Activated CD8-positive, alpha-beta T cell treated with anti-CD3 and anti-CD28 coated beads for 36 hours (primary cell): ENCODE measurements at regions not wholly inside any gene's neighbourhood (a gene's known extent, or its start where the extent isn't known, plus 50 kb on each side); places are given as distances from the start of the nearest gene placed in this dataset.

ENCODE experiments used
- ATAC-seq: fragments of 200-7000 bp; cut with Tn5 transposase; one replicate; pipeline ENCODE4 v1.10.0; 2021; ENCODE audit warnings: mild to moderate bottlenecking, moderate library complexity
- CTCF ChIA-PET: fragments of 350-600 bp; sonication (Branson Sonifier 250); formaldehyde crosslinking; loops from one replicate; lab custom pipeline; 2021; ENCODE audit warnings: antibody characterized with exemption; lab: Charles Lee
- POLR2A ChIA-PET: fragments of 350-600 bp; sonication (Branson Sonifier 250); formaldehyde crosslinking; loops from one replicate; lab custom pipeline; 2021; ENCODE audit warnings: antibody characterized with exemption; lab: Charles Lee
- DNase-seq: peaks from one replicate; pipeline ENCODE4 v3.0.0-alpha.2; 2020
- H3K27ac Mint-ChIP-seq: one replicate; pipeline ENCODE4 v1.8.0; 2021; ENCODE audit warnings: mild to moderate bottlenecking, mixed read lengths
- H3K27me3 Mint-ChIP-seq: one replicate; pipeline ENCODE4 v1.8.0; 2021; ENCODE audit warnings: mixed read lengths
- H3K36me3 Mint-ChIP-seq: one replicate; pipeline ENCODE4 v1.8.0; 2021; ENCODE audit warnings: low read depth, mixed read lengths
- H3K4me1 Mint-ChIP-seq: one replicate; pipeline ENCODE4 v1.8.0; 2021; ENCODE audit warnings: low read depth, mixed read lengths
- H3K4me3 Mint-ChIP-seq: one replicate; pipeline ENCODE4 v1.8.0; 2021; ENCODE audit warnings: mild to moderate bottlenecking, moderate library complexity, mixed read lengths
- H3K9me3 Mint-ChIP-seq: one replicate; pipeline ENCODE4 v1.8.0; 2021; ENCODE audit warnings: mixed read lengths
- intact Hi-C: fragments of 100-400 bp; cut with micrococcal nuclease; formaldehyde crosslinking; loops from one replicate; pipeline ENCODE4 v1.10.0; 2022
- TF ChIP-seq, protein P1 (sequence below): fragments of 200-600 bp; IDR thresholded peaks from one replicate; pipeline ENCODE4 v1.8.0; 2022; ENCODE audit warnings: antibody characterized with exemption, mild to moderate bottlenecking

- Mint-ChIP-seq H3K9me3 (no peaks in the 10 kb centered on the region), H3K4me1 (no peaks in the 10 kb centered on the region), H3K27ac (no peak overlapping the region), H3K4me3 (no peak overlapping the region), H3K36me3 (no peaks in the 10 kb centered on the region), H3K27me3 (peaks cover 16% of the 10 kb centered on the region)
- ATAC-seq (no peak), DNase-seq (no peak)
- ChIA-PET POLR2A (no interaction called here), CTCF (no interaction called here)
- intact Hi-C loops, result no loop called here
- TF ChIP-seq, protein P1, sequence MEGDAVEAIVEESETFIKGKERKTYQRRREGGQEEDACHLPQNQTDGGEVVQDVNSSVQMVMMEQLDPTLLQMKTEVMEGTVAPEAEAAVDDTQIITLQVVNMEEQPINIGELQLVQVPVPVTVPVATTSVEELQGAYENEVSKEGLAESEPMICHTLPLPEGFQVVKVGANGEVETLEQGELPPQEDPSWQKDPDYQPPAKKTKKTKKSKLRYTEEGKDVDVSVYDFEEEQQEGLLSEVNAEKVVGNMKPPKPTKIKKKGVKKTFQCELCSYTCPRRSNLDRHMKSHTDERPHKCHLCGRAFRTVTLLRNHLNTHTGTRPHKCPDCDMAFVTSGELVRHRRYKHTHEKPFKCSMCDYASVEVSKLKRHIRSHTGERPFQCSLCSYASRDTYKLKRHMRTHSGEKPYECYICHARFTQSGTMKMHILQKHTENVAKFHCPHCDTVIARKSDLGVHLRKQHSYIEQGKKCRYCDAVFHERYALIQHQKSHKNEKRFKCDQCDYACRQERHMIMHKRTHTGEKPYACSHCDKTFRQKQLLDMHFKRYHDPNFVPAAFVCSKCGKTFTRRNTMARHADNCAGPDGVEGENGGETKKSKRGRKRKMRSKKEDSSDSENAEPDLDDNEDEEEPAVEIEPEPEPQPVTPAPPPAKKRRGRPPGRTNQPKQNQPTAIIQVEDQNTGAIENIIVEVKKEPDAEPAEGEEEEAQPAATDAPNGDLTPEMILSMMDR, result no peak
These were observed 249.4 kb upstream of the KLHL29 start for GRCh38 chr2:23135481-23136100.

DNA sequence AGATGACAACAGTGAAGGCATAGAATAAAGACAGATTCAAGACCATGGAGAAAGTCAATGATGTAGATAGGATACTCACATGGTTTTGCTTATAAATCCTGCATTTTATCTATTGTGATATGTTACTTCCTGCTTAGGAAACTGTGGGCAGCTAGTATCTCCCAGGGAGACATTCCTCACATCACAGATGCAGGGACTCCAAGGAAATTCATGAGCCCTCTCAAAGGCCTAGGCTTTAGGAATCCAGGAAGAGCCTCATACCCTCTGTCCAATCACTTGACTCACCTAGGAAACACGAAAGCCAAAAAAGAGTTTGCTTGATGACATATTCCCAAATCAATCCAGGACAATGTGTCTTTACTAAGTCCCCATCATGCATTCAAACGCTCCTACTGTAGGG, 247.8 kb upstream of the KLHL29 start:
- TF ChIP-seq, protein P1, result no peak
- Mint-ChIP-seq H3K4me3 (no peak overlapping the region), H3K36me3 (no peaks in the 10 kb centered on the region), H3K9me3 (no peaks in the 10 kb centered on the region), H3K27me3 (peaks cover 16% of the 10 kb centered on the region), H3K4me1 (no peaks in the 10 kb centered on the region), H3K27ac (no peak overlapping the region)
- POLR2A ChIA-PET, result no interaction called here
- no peak for DNase-seq
- intact Hi-C loops, result no loop called here
- CTCF ChIA-PET, result no interaction called here
- no peak for ATAC-seq

DNA sequence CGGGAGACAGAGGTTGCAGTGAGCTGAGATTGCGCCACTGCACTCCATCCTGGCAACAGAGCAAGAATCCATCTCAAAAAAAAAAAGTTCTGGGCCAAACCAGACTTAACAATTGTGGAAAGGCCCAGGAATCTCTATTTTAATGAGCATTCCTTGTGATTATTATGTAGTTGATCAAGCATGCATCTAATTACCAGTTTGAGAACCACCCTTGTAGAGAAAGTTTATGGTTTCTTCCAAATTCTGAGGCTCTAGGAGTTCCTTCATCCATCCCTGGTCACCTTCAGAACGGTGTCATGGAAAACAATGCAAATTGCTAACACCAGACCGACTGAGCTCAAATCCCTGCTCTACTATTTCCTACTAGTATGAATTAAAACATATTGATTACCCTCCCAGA, 246.3 kb upstream of the KLHL29 start:
- POLR2A ChIA-PET, result no interaction called here
- Mint-ChIP-seq H3K27me3 (peaks cover 6% of the 10 kb centered on the region), H3K36me3 (no peaks in the 10 kb centered on the region), H3K27ac (no peak overlapping the region), H3K9me3 (no peaks in the 10 kb centered on the region), H3K4me3 (no peak overlapping the region), H3K4me1 (no peaks in the 10 kb centered on the region)
- intact Hi-C loops, result no loop called here
- TF ChIP-seq, protein P1, result no peak
- ATAC-seq (no peak), DNase-seq (no peak)
- CTCF ChIA-PET, result no interaction called here

DNA sequence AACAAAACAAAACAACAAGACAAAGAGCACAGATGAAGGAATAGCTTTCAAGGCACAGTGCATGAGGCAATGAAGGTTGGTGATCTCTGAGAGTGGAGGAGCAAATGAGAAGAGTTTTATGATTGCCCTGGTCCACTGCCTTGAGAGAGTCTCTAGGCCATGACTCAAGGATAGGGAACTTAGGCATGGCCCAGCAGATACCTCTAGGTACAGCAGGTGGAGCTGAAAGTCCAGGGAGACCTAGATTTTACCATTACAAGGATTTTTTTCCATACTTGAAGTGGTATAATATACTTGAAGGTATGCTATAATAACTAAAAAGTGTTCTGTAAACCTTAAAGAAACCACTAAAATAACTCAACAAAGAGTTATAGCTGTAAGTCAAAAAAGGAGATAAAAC, 239.5 kb upstream of the KLHL29 start:
- TF ChIP-seq, protein P1, result no peak
- no peak for ATAC-seq
- intact Hi-C loops, result no loop called here
- H3K27me3 Mint-ChIP-seq, result peaks cover 14% of the 10 kb centered on the region
- H3K4me1 Mint-ChIP-seq, result no peaks in the 10 kb centered on the region
- CTCF ChIA-PET, result no interaction called here
- H3K36me3 Mint-ChIP-seq, result no peaks in the 10 kb centered on the region
- H3K9me3 Mint-ChIP-seq, result no peaks in the 10 kb centered on the region
- no peak overlapping the region for H3K27ac Mint-ChIP-seq
- POLR2A ChIA-PET, result no interaction called here
- DNase-seq, result no peak
- H3K4me3 Mint-ChIP-seq, result no peak overlapping the region

DNA sequence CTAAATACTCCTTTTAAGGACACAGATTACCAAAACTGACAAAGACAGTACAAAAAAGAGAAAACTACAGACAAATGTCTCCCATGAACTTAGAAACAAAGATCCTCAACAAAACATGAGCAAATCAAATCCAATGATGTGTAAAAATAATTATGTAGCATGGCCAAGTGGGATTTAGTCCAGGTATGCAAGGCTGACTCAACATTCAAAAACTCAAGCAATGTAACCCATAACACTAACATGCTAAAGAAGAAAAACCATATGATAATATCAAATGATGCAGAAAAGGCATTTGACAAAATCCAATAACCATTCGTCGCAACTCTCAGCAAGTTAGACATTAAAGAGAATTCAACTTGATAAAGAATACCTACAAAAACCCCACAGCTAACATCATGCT, 239.0 kb upstream of the KLHL29 start:
- ATAC-seq, result no peak
- CTCF ChIA-PET, result no interaction called here
- H3K4me1 Mint-ChIP-seq, result no peaks in the 10 kb centered on the region
- POLR2A ChIA-PET, result no interaction called here
- DNase-seq, result no peak
- H3K4me3 Mint-ChIP-seq, result no peak overlapping the region
- TF ChIP-seq, protein P1, result no peak
- peaks cover 16% of the 10 kb centered on the region for H3K27me3 Mint-ChIP-seq
- no peaks in the 10 kb centered on the region for H3K9me3 Mint-ChIP-seq
- intact Hi-C loops, result no loop called here
- no peak overlapping the region for H3K27ac Mint-ChIP-seq
- no peaks in the 10 kb centered on the region for H3K36me3 Mint-ChIP-seq
